Astrocyte (in vitro differentiated cells and primary cell): ENCODE measurements at regions not wholly inside any gene's neighbourhood (a gene's known extent, or its start where the extent isn't known, plus 50 kb on each side); places are given as distances from the start of the nearest gene placed in this dataset.

Experiments
- DNase-seq: peaks from one replicate; pipeline ENCODE4 v3.0.0-alpha.2; 2010; ENCODE audit warnings: low read depth
- FAIRE-seq: peaks from 2 replicates; lab custom pipeline; 2011; peaks lifted over from hg19 to GRCh38; lab: Jason Lieb, UNC
- H2AFZ ChIP-seq: 2 replicates; pipeline ENCODE4 v1.6.0; 2012; ENCODE audit warnings: low read depth, low read length, inconsistent platforms
- H3K27ac ChIP-seq: 2 replicates; pipeline ENCODE4 v1.5.1; 2011; ENCODE audit warnings: low read depth, low read length, inconsistent platforms
- H3K27me3 ChIP-seq: 2 replicates; pipeline ENCODE4 v1.6.0; 2011; ENCODE audit warnings: low read length, inconsistent platforms; ENCODE audit not compliant: insufficient read depth
- H3K36me3 ChIP-seq: 2 replicates; pipeline ENCODE4 v1.5.1; 2011; ENCODE audit warnings: low read length, inconsistent platforms; ENCODE audit not compliant: insufficient read depth
- H3K4me1 ChIP-seq: 2 replicates; pipeline ENCODE4 v1.5.1; 2011; ENCODE audit warnings: low read length, inconsistent platforms; ENCODE audit not compliant: insufficient read depth
- H3K4me2 ChIP-seq: 2 replicates; pipeline ENCODE4 v1.6.0; 2012; ENCODE audit warnings: low read length, inconsistent platforms
- H3K4me3 ChIP-seq: 2 replicates; pipeline ENCODE4 v1.5.1; 2011; ENCODE audit warnings: low read depth, mild to moderate bottlenecking, low read length, inconsistent platforms; ENCODE audit not compliant: insufficient read depth
- H3K79me2 ChIP-seq: 2 replicates; pipeline ENCODE4 v1.6.0; 2012; ENCODE audit warnings: mild to moderate bottlenecking, low read length, inconsistent platforms; ENCODE audit not compliant: insufficient read depth
- H3K9ac ChIP-seq: 2 replicates; pipeline ENCODE4 v1.6.0; 2012; ENCODE audit warnings: mild to moderate bottlenecking, low read length, inconsistent platforms
- H3K9me3 ChIP-seq: 2 replicates; pipeline ENCODE4 v1.5.1; 2012; ENCODE audit warnings: low read depth, mild to moderate bottlenecking, low read length, inconsistent platforms; ENCODE audit not compliant: insufficient read depth
- H4K20me1 ChIP-seq: 2 replicates; pipeline ENCODE4 v1.6.0; 2012; ENCODE audit warnings: low read length, inconsistent platforms; ENCODE audit not compliant: insufficient read depth
- H3K27ac Mint-ChIP-seq: one replicate; pipeline ENCODE4 v1.8.0; 2021; ENCODE audit warnings: mild to moderate bottlenecking, mixed read lengths; ENCODE audit not compliant: unreplicated experiment
- H3K27me3 Mint-ChIP-seq: one replicate; pipeline ENCODE4 v1.8.0; 2021; ENCODE audit warnings: low read depth, mixed read lengths; ENCODE audit not compliant: unreplicated experiment
- H3K36me3 Mint-ChIP-seq: one replicate; pipeline ENCODE4 v1.8.0; 2021; ENCODE audit warnings: low read depth, mixed read lengths; ENCODE audit not compliant: unreplicated experiment
- H3K4me1 Mint-ChIP-seq: one replicate; pipeline ENCODE4 v1.8.0; 2021; ENCODE audit warnings: low read depth, mixed read lengths; ENCODE audit not compliant: unreplicated experiment
- H3K4me3 Mint-ChIP-seq: one replicate; pipeline ENCODE4 v1.8.0; 2021; ENCODE audit warnings: mild to moderate bottlenecking, moderate library complexity, mixed read lengths; ENCODE audit not compliant: unreplicated experiment
- H3K9me3 Mint-ChIP-seq: one replicate; pipeline ENCODE4 v1.8.0; 2021; ENCODE audit warnings: mild to moderate bottlenecking, mixed read lengths; ENCODE audit not compliant: unreplicated experiment
- EZH2 ChIP-seq: IDR thresholded peaks from 2 replicates; pipeline ENCODE4 v1.6.1; 2012; ENCODE audit warnings: mild to moderate bottlenecking, low read length, inconsistent platforms; ENCODE audit not compliant: insufficient read depth
- TF ChIP-seq, protein P1 (sequence below): IDR thresholded peaks from 2 replicates; pipeline ENCODE4 v1.5.1; 2011; ENCODE audit warnings: low read depth, mild to moderate bottlenecking, inconsistent platforms, low read length, moderate library complexity; ENCODE audit not compliant: insufficient read depth

- H3K9ac ChIP-seq = no peak overlapping the region
- TF ChIP-seq, protein P1, sequence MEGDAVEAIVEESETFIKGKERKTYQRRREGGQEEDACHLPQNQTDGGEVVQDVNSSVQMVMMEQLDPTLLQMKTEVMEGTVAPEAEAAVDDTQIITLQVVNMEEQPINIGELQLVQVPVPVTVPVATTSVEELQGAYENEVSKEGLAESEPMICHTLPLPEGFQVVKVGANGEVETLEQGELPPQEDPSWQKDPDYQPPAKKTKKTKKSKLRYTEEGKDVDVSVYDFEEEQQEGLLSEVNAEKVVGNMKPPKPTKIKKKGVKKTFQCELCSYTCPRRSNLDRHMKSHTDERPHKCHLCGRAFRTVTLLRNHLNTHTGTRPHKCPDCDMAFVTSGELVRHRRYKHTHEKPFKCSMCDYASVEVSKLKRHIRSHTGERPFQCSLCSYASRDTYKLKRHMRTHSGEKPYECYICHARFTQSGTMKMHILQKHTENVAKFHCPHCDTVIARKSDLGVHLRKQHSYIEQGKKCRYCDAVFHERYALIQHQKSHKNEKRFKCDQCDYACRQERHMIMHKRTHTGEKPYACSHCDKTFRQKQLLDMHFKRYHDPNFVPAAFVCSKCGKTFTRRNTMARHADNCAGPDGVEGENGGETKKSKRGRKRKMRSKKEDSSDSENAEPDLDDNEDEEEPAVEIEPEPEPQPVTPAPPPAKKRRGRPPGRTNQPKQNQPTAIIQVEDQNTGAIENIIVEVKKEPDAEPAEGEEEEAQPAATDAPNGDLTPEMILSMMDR = no peak
- no peak for TF ChIP-seq EZH2
- DNase-seq = no peak
- H3K27ac ChIP-seq = no peak overlapping the region
- H3K4me1 Mint-ChIP-seq = peaks cover 4% of the 10 kb centered on the region
- H3K27ac Mint-ChIP-seq = no peak overlapping the region
- no peaks in the 10 kb centered on the region for H4K20me1 ChIP-seq
- H3K27me3 Mint-ChIP-seq = peaks cover 6% of the 10 kb centered on the region
- H3K27me3 ChIP-seq = no peaks in the 10 kb centered on the region
- H3K4me2 ChIP-seq = no peak overlapping the region
- FAIRE-seq = peak; percentile 13
- H3K79me2 ChIP-seq = no peaks in the 10 kb centered on the region
- H3K9me3 Mint-ChIP-seq = peaks cover 3% of the 10 kb centered on the region
- H2AFZ ChIP-seq = no peak overlapping the region
- no peak overlapping the region for H3K4me3 ChIP-seq
- H3K36me3 Mint-ChIP-seq = no peaks in the 10 kb centered on the region
- H3K4me3 Mint-ChIP-seq = no peak overlapping the region
- H3K9me3 ChIP-seq = peaks cover 3% of the 10 kb centered on the region
- H3K4me1 ChIP-seq = no peaks in the 10 kb centered on the region
- no peaks in the 10 kb centered on the region for H3K36me3 ChIP-seq
Observed at GRCh38 chr10:2459713-2460112, 607.6 kb upstream of the PFKP start.

DNA sequence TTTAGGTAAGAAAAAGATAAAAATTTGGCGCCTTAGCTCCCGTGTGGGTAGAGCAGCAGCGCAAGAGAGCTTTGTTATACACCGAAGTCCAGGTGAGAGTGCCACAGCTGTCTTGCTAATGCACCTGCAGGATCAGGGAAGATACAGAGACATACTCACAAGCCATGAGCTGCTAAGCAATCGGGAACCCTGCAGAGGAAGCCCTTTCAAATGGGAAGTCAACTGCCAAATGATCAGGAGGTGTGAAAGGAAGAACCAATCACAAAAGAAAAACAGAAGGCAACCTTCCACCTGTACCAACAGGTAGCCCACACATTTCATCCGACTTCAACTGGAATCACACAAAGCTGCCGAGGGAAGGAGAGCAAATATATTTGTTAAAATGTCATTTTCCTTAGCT is 610.5 kb upstream of the PFKP start:
- Histone ChIP-seq H4K20me1 (no peaks in the 10 kb centered on the region), H2AFZ (no peak overlapping the region), H3K27ac (no peak overlapping the region), H3K4me3 (no peak overlapping the region), H3K9ac (no peak overlapping the region), H3K4me1 (no peaks in the 10 kb centered on the region), H3K79me2 (no peaks in the 10 kb centered on the region), H3K36me3 (no peaks in the 10 kb centered on the region), H3K9me3 (peaks cover 5% of the 10 kb centered on the region), H3K4me2 (no peak overlapping the region), H3K27me3 (no peaks in the 10 kb centered on the region)
- Mint-ChIP-seq H3K9me3 (peaks cover 3% of the 10 kb centered on the region), H3K27me3 (peaks cover 9% of the 10 kb centered on the region), H3K27ac (no peak overlapping the region), H3K36me3 (no peaks in the 10 kb centered on the region), H3K4me1 (no peaks in the 10 kb centered on the region), H3K4me3 (no peak overlapping the region)
- no peak for DNase-seq
- FAIRE-seq = no peak
- TF ChIP-seq EZH2 = no peak
- TF ChIP-seq, protein P1 = no peak

GRCh38 chr10:2445370-2445769 is 622.0 kb upstream of the PFKP start:
- H3K4me3 Mint-ChIP-seq = no peak overlapping the region
- no peaks in the 10 kb centered on the region for H3K36me3 ChIP-seq
- no peak for FAIRE-seq
- peaks cover 8% of the 10 kb centered on the region for H3K9me3 ChIP-seq
- no peaks in the 10 kb centered on the region for H3K4me1 Mint-ChIP-seq
- peaks cover 9% of the 10 kb centered on the region for H3K27me3 Mint-ChIP-seq
- no peaks in the 10 kb centered on the region for H3K36me3 Mint-ChIP-seq
- DNase-seq = no peak
- no peaks in the 10 kb centered on the region for H3K9me3 Mint-ChIP-seq
- no peaks in the 10 kb centered on the region for H3K79me2 ChIP-seq
- H3K4me3 ChIP-seq = no peak overlapping the region
- no peaks in the 10 kb centered on the region for H3K27me3 ChIP-seq
- H3K27ac Mint-ChIP-seq = no peak overlapping the region
- H2AFZ ChIP-seq = no peak overlapping the region
- no peaks in the 10 kb centered on the region for H4K20me1 ChIP-seq
- H3K4me1 ChIP-seq = no peaks in the 10 kb centered on the region
- no peak overlapping the region for H3K4me2 ChIP-seq
- H3K9ac ChIP-seq = no peak overlapping the region
- H3K27ac ChIP-seq = no peak overlapping the region
- no peak for TF ChIP-seq EZH2
- TF ChIP-seq, protein P1 = no peak
